ENCODE measurements at regions not wholly inside any gene's neighbourhood (a gene's known extent, or its start where the extent isn't known, plus 50 kb on each side); places are given as distances from the start of the nearest gene placed in this dataset.

DNA sequence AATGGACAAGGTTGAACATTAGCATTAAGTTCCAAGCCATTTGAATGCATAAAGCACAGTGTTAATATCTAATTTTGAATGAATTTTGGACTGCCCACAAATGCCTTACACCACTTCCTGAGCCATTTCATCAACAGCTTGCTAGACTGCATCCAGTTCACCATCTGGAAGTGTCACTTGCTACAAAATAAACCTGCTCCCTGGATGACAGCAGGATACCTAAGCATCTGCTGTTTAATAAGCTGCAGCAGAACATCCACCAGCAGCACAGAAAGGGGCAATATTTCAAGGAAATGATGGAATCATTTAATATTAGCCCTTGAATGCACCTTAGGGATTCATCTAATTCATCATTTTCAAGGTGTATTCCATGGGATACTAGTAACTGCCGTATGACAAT is 76.6 kb upstream of the PCDH9 start (continued):
- TF ChIP-seq, protein P1, sequence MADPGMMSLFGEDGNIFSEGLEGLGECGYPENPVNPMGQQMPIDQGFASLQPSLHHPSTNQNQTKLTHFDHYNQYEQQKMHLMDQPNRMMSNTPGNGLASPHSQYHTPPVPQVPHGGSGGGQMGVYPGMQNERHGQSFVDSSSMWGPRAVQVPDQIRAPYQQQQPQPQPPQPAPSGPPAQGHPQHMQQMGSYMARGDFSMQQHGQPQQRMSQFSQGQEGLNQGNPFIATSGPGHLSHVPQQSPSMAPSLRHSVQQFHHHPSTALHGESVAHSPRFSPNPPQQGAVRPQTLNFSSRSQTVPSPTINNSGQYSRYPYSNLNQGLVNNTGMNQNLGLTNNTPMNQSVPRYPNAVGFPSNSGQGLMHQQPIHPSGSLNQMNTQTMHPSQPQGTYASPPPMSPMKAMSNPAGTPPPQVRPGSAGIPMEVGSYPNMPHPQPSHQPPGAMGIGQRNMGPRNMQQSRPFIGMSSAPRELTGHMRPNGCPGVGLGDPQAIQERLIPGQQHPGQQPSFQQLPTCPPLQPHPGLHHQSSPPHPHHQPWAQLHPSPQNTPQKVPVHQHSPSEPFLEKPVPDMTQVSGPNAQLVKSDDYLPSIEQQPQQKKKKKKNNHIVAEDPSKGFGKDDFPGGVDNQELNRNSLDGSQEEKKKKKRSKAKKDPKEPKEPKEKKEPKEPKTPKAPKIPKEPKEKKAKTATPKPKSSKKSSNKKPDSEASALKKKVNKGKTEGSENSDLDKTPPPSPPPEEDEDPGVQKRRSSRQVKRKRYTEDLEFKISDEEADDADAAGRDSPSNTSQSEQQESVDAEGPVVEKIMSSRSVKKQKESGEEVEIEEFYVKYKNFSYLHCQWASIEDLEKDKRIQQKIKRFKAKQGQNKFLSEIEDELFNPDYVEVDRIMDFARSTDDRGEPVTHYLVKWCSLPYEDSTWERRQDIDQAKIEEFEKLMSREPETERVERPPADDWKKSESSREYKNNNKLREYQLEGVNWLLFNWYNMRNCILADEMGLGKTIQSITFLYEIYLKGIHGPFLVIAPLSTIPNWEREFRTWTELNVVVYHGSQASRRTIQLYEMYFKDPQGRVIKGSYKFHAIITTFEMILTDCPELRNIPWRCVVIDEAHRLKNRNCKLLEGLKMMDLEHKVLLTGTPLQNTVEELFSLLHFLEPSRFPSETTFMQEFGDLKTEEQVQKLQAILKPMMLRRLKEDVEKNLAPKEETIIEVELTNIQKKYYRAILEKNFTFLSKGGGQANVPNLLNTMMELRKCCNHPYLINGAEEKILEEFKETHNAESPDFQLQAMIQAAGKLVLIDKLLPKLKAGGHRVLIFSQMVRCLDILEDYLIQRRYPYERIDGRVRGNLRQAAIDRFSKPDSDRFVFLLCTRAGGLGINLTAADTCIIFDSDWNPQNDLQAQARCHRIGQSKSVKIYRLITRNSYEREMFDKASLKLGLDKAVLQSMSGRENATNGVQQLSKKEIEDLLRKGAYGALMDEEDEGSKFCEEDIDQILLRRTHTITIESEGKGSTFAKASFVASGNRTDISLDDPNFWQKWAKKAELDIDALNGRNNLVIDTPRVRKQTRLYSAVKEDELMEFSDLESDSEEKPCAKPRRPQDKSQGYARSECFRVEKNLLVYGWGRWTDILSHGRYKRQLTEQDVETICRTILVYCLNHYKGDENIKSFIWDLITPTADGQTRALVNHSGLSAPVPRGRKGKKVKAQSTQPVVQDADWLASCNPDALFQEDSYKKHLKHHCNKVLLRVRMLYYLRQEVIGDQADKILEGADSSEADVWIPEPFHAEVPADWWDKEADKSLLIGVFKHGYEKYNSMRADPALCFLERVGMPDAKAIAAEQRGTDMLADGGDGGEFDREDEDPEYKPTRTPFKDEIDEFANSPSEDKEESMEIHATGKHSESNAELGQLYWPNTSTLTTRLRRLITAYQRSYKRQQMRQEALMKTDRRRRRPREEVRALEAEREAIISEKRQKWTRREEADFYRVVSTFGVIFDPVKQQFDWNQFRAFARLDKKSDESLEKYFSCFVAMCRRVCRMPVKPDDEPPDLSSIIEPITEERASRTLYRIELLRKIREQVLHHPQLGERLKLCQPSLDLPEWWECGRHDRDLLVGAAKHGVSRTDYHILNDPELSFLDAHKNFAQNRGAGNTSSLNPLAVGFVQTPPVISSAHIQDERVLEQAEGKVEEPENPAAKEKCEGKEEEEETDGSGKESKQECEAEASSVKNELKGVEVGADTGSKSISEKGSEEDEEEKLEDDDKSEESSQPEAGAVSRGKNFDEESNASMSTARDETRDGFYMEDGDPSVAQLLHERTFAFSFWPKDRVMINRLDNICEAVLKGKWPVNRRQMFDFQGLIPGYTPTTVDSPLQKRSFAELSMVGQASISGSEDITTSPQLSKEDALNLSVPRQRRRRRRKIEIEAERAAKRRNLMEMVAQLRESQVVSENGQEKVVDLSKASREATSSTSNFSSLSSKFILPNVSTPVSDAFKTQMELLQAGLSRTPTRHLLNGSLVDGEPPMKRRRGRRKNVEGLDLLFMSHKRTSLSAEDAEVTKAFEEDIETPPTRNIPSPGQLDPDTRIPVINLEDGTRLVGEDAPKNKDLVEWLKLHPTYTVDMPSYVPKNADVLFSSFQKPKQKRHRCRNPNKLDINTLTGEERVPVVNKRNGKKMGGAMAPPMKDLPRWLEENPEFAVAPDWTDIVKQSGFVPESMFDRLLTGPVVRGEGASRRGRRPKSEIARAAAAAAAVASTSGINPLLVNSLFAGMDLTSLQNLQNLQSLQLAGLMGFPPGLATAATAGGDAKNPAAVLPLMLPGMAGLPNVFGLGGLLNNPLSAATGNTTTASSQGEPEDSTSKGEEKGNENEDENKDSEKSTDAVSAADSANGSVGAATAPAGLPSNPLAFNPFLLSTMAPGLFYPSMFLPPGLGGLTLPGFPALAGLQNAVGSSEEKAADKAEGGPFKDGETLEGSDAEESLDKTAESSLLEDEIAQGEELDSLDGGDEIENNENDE (IDR thresholded peaks at IDR 0.05; ENCODE audit: insufficient replicate concordance, low read length) = no peak
- TF ChIP-seq HDAC2 (IDR thresholded peaks at IDR 0.05; ENCODE audit: borderline replicate concordance in 1 of 2, low read depth in 2 of 2, low read length in 2 of 2) = no peak
- TF ChIP-seq PHF8 (conservative IDR thresholded peaks at IDR 0.05; ENCODE audit: low read depth, low read length) = no peak
- no peak for TF ChIP-seq SIX5 (IDR thresholded peaks at IDR 0.05; ENCODE audit: low read depth, low read length)
- no peak for TF ChIP-seq MAFK (IDR thresholded peaks at IDR 0.05; ENCODE audit: low read depth, low read length)
- TF ChIP-seq E2F6 (IDR thresholded peaks at IDR 0.05) = no peak

All from H1 (cell line).